Osteoblast (primary cell): ENCODE measurements at regions not wholly inside any gene's neighbourhood (a gene's known extent, or its start where the extent isn't known, plus 50 kb on each side); places are given as distances from the start of the nearest gene placed in this dataset.

ENCODE experiments used
- DNase-seq: peaks from one replicate; pipeline ENCODE4 v3.0.0; 2011; ENCODE audit warnings: low spot score, mixed read lengths; ENCODE audit not compliant: insufficient read length; ENCODE audit errors: missing footprints
- H2AFZ ChIP-seq: 2 replicates; pipeline ENCODE4 v1.6.0; 2011; ENCODE audit warnings: mild to moderate bottlenecking, low read length
- H3K27ac ChIP-seq: 2 replicates; pipeline ENCODE4 v1.5.1; 2011; ENCODE audit warnings: mild to moderate bottlenecking, low read depth, low read length, moderate library complexity
- H3K27me3 ChIP-seq: 2 replicates; pipeline ENCODE4 v1.6.0; 2012; ENCODE audit warnings: mild to moderate bottlenecking, control low read depth, inconsistent platforms, low read length, moderate library complexity; ENCODE audit not compliant: insufficient read depth
- H3K36me3 ChIP-seq: 2 replicates; pipeline ENCODE4 v1.5.1; 2011; ENCODE audit warnings: mild to moderate bottlenecking, low read length, control low read depth, moderate library complexity; ENCODE audit not compliant: insufficient read depth
- H3K4me1 ChIP-seq: 2 replicates; pipeline ENCODE4 v1.5.1; 2011; ENCODE audit warnings: mild to moderate bottlenecking, low read length, control low read depth, moderate library complexity; ENCODE audit not compliant: insufficient read depth
- H3K4me2 ChIP-seq: 2 replicates; pipeline ENCODE4 v1.6.0; 2011; ENCODE audit warnings: mild to moderate bottlenecking, low read length; ENCODE audit not compliant: insufficient read depth
- H3K4me3 ChIP-seq: fragments of 200-600 bp; sonication (generic); 3 replicates; pipeline ENCODE4 v1.5.1; 2012; ENCODE audit warnings: mild to moderate bottlenecking, low read length, inconsistent platforms; ENCODE audit not compliant: insufficient read depth
- H3K79me2 ChIP-seq: 2 replicates; pipeline ENCODE4 v1.6.0; 2012; ENCODE audit warnings: mild to moderate bottlenecking, low read length, control low read depth, inconsistent platforms; ENCODE audit not compliant: insufficient read depth
- H3K9me3 ChIP-seq: 2 replicates; pipeline ENCODE4 v1.5.1; 2011; ENCODE audit warnings: low read depth, low read length, control low read depth
- H4K20me1 ChIP-seq: 2 replicates; pipeline ENCODE4 v1.6.0; 2012; ENCODE audit warnings: mild to moderate bottlenecking, low read length, control low read depth; ENCODE audit not compliant: insufficient read depth
- CTCF ChIP-seq: IDR thresholded peaks from 2 replicates; pipeline ENCODE4 v1.5.1; 2011; ENCODE audit warnings: mild to moderate bottlenecking, low read depth, low read length, moderate library complexity; ENCODE audit errors: extremely low read depth

GRCh38 chr4:35565640-35566039 lies 678.7 kb downstream of the ARAP2 start:
- no peak overlapping the region for H2AFZ ChIP-seq
- no peak for DNase-seq
- H3K4me1 ChIP-seq, result no peaks in the 10 kb centered on the region
- no peak overlapping the region for H3K27ac ChIP-seq
- H3K27me3 ChIP-seq, result no peaks in the 10 kb centered on the region
- H4K20me1 ChIP-seq, result no peaks in the 10 kb centered on the region
- no peaks in the 10 kb centered on the region for H3K79me2 ChIP-seq
- H3K4me2 ChIP-seq, result no peak overlapping the region
- no peak for TF ChIP-seq CTCF
- no peaks in the 10 kb centered on the region for H3K36me3 ChIP-seq
- no peaks in the 10 kb centered on the region for H3K9me3 ChIP-seq
- no peak overlapping the region for H3K4me3 ChIP-seq

GRCh38 chr4:35591035-35591434 lies 653.3 kb downstream of the ARAP2 start:
- Histone ChIP-seq H3K27ac (no peak overlapping the region), H3K79me2 (no peaks in the 10 kb centered on the region), H4K20me1 (no peaks in the 10 kb centered on the region), H3K4me3 (no peak overlapping the region), H3K27me3 (no peaks in the 10 kb centered on the region), H3K36me3 (no peaks in the 10 kb centered on the region), H3K9me3 (no peaks in the 10 kb centered on the region), H3K4me2 (no peak overlapping the region), H3K4me1 (no peaks in the 10 kb centered on the region), H2AFZ (no peak overlapping the region)
- DNase-seq, result no peak
- no peak for TF ChIP-seq CTCF

GRCh38 chr4:35604252-35604651 lies 640.1 kb downstream of the ARAP2 start:
- no peaks in the 10 kb centered on the region for H3K9me3 ChIP-seq

GRCh38 chr4:35604724-35605123 lies 639.6 kb downstream of the ARAP2 start:
- Histone ChIP-seq H3K36me3 (no peaks in the 10 kb centered on the region), H4K20me1 (no peaks in the 10 kb centered on the region), H2AFZ (no peak overlapping the region), H3K4me2 (no peak overlapping the region), H3K79me2 (no peaks in the 10 kb centered on the region), H3K27ac (no peak overlapping the region), H3K4me3 (no peak overlapping the region), H3K4me1 (no peaks in the 10 kb centered on the region), H3K27me3 (no peaks in the 10 kb centered on the region), H3K9me3 (no peaks in the 10 kb centered on the region)
- no peak for DNase-seq
- no peak for TF ChIP-seq CTCF

More at GRCh38 chr4:35604252-35604651, 640.1 kb downstream of the ARAP2 start:
- no peak overlapping the region for H3K4me2 ChIP-seq
- H3K4me3 ChIP-seq, result no peak overlapping the region
- H3K27ac ChIP-seq, result no peak overlapping the region
- no peak for DNase-seq
- H4K20me1 ChIP-seq, result no peaks in the 10 kb centered on the region
- no peaks in the 10 kb centered on the region for H3K27me3 ChIP-seq
- no peaks in the 10 kb centered on the region for H3K79me2 ChIP-seq
- no peaks in the 10 kb centered on the region for H3K36me3 ChIP-seq
- H2AFZ ChIP-seq, result no peak overlapping the region
- TF ChIP-seq CTCF, result no peak
- H3K4me1 ChIP-seq, result no peaks in the 10 kb centered on the region
